Epithelial cell of proximal tubule (primary cell): ENCODE measurements at regions not wholly inside any gene's neighbourhood (a gene's known extent, or its start where the extent isn't known, plus 50 kb on each side); places are given as distances from the start of the nearest gene placed in this dataset.

ENCODE experiments used
- DNase-seq: peaks from one replicate; pipeline ENCODE4 v3.0.0-alpha.2; 2011; ENCODE audit warnings: low read depth
- H3K4me3 ChIP-seq: 2 replicates; pipeline ENCODE4 v1.5.1; 2011; ENCODE audit warnings: low read depth, mild to moderate bottlenecking, low read length
- CTCF ChIP-seq: conservative IDR thresholded peaks from 2 replicates; pipeline ENCODE4 v1.5.1; 2012; ENCODE audit warnings: low read depth, mild to moderate bottlenecking, low read length

- DNase-seq: no peak
- no peak overlapping the region for H3K4me3 ChIP-seq
- TF ChIP-seq CTCF: no peak
These were observed 187.3 kb upstream of the PACRGL start for GRCh38 chr4:20512985-20513384.

GRCh38 chr4:20520901-20521300 lies 179.4 kb upstream of the PACRGL start:
- DNase-seq: peak; percentile 50
- H3K4me3 ChIP-seq: no peak overlapping the region
- TF ChIP-seq CTCF: no peak

GRCh38 chr4:20528508-20528907 lies 171.8 kb upstream of the PACRGL start:
- no peak overlapping the region for H3K4me3 ChIP-seq
- DNase-seq: no peak
- TF ChIP-seq CTCF: no peak

- TF ChIP-seq CTCF: no peak
These were observed 170.6 kb upstream of the PACRGL start for GRCh38 chr4:20529691-20530090.

GRCh38 chr4:20532116-20532790 lies 168.0 kb upstream of the PACRGL start:
- no peak for TF ChIP-seq CTCF
- no peak for DNase-seq
- H3K4me3 ChIP-seq: no peak overlapping the region

More at GRCh38 chr4:20529691-20530090, 170.6 kb upstream of the PACRGL start:
- no peak for DNase-seq
- H3K4me3 ChIP-seq: no peak overlapping the region

GRCh38 chr4:20532871-20533870 lies 167.1 kb upstream of the PACRGL start:
- TF ChIP-seq CTCF: no peak
- no peak overlapping the region for H3K4me3 ChIP-seq
- DNase-seq: no peak

GRCh38 chr4:20538905-20539304 lies 161.4 kb upstream of the PACRGL start:
- H3K4me3 ChIP-seq: no peak overlapping the region
- TF ChIP-seq CTCF: no peak
- no peak for DNase-seq
